NCI-H2107 (cell line): ENCODE measurements at regions not wholly inside any gene's neighbourhood (a gene's known extent, or its start where the extent isn't known, plus 50 kb on each side); places are given as distances from the start of the nearest gene placed in this dataset.
"Not testable (repeated sequence)": the region's sequence is repeated elsewhere in the genome, so short reads cannot be mapped to it uniquely, and the experiment has no call there.

Source experiments
- DNase-seq: peaks from one replicate; lab custom pipeline; 2025; lab: John Stamatoyannopoulos, UW

DNA sequence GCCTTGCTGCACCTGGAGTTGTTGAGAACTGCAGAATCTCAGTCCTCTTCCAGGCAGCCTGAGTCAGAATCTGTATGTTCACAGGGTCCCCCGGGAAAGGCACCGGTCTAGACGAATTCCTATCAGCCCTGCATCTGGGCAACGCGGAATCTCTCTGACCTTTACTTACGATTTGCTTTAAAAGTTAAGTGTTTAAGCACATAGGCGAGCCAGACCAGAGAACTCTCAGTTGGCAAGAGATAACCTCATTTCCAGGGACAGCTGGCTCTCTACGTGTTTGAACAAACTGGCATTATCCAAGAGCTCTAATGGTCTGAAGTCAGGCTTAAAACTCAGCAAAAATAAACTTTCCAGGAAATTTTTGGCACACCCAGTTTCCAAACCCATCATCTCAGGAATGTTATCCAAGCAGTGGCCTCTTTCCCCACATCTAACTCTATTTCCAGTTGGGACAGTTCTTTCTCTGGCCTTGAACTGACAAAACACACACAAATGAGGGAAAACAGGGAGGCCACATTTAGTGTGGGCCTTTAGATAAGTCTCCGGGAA is 53.4 kb downstream of the HES1 start:
- DNase-seq, result no peak

- not testable (repeated sequence) for DNase-seq
Observed at GRCh38 chr3:194191850-194192249, 55.9 kb downstream of the HES1 start.

GRCh38 chr3:194194051-194194756 is 58.3 kb downstream of the HES1 start:
- DNase-seq, result no peak

- no peak for DNase-seq
Observed at GRCh38 chr3:194194757-194195085, 58.8 kb downstream of the HES1 start.

GRCh38 chr3:194195611-194196010 is 59.7 kb downstream of the HES1 start:
- DNase-seq, result no peak

DNA sequence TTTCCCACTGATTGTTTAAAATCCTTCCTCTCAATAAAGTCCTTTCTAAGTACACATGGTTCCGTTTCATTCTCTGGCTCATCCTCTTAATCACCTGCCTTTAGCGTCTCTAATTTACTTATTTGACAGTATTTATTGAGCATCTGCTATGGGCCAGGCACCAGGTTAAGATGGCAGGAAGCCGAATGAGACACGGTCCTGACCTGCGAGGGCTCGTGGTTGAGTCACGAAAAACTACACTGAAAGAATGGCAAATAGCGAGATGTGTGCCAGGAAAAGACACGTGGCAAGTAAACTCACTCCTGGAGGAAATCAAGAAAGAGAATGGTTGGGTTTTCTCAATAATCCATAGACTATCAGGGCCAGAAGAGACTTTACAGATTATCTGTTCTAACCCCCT is 60.9 kb downstream of the HES1 start:
- no peak for DNase-seq

DNA sequence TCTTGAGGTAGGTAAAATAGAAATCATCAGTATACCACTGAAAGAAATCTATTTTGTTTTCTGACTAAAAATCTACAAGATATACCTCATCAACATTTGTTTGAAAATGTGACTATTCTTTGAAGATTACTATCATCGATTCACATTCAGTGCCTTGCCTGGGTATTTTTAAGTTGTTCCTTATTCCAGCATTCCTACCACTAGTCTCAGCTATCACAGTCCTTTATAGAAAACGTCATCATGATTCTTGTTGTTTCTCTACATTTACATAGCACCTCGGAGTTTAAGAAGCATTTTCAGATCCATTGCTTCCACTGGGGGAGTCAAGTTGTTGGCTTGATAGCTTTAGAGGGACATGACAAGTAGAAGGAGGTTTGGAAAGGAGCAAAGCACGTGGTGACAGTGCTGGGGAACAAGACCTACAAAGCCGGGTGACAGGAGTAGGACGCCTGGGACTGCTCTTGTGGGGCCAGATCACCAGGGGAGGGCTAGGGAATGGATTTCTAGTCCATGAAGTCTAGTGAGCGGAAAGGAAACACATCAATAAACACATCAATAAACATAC is 61.5 kb downstream of the HES1 start:
- DNase-seq, result no peak

GRCh38 chr3:194197981-194198695 is 62.2 kb downstream of the HES1 start:
- no peak for DNase-seq

- DNase-seq, result no peak
Observed at GRCh38 chr3:194198938-194199337, 63.0 kb downstream of the HES1 start.

DNA sequence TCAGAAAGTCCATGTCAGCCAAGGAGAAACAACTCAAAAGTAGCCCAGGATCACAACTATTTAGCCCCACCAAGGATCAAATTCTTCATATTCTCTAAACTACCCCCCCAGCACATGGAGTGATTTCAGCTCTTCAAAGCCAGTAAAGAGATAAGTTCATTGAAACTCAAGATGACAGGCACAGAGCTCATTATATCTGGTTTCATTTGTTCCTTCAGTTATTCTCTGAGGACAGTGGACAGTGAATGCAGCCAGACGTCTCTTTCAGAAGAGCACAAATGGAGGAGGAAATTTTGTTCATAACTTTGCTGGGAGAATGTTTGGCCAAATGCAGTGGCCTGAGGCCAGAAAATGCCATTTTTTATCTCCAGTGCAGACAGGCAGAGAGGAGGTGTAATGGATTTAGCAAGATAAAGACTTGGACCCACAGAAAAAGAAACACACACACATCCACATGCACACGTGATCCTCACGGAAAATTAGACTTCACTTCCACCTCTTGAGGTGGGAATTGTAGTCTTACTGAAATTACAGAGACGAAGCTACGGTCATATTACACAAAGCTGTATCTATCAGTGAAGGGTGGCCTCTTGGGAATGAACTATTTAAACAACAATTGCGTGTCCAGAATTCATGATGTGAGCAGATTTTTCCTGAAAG is 64.6 kb downstream of the HES1 start:
- no peak for DNase-seq

DNA sequence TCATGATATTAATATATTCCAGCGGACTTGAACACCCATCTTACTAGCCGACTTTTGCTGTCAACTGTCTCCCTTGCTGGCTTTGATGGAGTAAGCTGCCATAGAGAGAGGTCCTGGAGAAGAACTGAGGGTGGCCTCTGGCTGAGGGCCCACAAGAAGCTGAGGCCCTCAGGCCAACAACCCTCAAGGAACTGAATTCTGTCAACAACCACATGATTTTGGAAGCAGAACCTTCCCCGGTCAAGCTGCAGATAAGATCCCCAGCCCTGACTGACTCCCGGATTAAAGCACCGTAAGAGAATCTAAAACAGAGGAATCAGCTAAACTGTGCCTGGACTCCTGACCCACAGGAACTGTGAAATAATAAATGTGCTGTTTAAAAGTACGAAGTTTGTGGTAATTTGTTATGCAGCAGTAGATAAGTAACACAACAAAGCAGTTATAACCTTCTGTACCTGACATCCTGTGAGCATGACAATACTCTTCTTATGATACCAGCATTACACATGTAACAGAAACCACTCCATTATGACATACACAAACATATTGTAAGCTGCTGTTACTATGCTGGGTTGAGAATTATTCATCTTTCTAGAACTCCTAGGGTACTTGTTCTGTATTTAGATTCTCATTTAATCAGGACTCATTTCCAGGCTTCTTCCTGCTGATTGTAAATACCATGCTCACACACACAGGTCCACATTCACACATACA is 66.2 kb downstream of the HES1 start:
- no peak for DNase-seq

GRCh38 chr3:194203482-194204041 is 67.6 kb downstream of the HES1 start:
- DNase-seq, result no peak

GRCh38 chr3:194204042-194204987 is 68.4 kb downstream of the HES1 start:
- no peak for DNase-seq

DNA sequence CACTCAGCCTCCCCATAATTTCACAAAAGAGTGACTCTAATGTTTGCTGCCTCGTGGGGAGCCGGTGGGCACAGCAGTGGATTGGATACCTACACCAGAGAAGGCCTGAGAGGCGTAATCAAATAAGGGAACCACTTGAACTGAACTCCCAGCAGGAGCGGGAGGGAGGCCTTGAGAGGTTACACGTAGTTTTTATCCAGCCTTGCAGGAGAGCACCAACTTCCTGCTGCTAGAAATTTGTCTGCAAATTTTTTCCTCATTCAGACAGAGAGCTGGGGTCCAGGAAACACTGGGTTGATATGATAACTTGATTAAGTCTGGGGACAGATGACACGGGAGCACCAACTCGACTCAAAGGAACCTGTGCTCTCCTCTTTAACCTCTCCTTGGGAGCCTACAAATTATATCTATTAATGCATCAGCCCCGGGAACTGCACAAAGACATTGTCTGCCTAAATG is 69.8 kb downstream of the HES1 start:
- DNase-seq, result peak; percentile 82

DNA sequence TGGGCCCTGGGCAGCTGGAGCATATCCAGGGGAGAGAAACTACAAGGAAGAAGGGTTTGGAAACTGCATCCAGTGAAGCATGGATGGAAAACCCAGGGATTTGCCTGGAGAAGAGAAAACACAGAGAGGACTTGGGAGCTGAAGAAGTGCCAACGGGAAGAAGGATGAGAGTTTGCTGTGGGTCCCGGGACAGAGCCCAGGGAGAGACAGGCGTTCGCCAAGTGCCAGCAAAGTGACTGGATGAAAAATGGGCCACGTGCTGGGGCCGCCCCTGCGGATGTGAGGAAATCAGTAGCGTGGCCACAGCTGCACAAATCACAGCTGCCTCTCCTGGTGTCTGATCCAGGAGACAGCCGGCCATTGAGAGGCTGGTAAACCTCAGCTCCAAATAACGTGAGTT is 70.4 kb downstream of the HES1 start:
- DNase-seq, result no peak

DNA sequence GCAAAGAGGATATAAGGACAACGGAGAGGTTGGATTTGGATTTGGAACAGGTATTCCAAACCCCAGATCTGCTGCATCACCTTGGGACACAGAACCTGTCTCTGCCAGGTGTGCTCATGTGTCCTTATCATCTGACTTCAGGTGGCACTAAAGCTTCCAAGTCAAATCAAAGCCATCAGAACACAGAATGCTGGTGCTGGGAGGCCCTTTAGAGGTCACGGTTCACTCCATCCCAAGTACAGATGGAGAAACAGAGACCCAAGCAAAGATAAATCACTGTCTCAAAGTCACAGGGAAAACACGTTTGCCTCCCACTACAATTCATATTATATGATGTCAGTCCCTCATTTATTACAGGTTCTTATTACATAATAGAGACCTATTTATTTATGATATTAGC is 72.8 kb downstream of the HES1 start:
- no peak for DNase-seq

- DNase-seq, result no peak
Observed at GRCh38 chr3:194212161-194212844, 76.4 kb downstream of the HES1 start.

GRCh38 chr3:194212845-194213331 is 76.9 kb downstream of the HES1 start:
- DNase-seq, result no peak

- no peak for DNase-seq
Observed at GRCh38 chr3:194215392-194215791, 79.4 kb downstream of the HES1 start.
